Embryonic facial prominence (tissue), 1 donor: ENCODE measurements at regions not wholly inside any gene's neighbourhood (a gene's known extent, or its start where the extent isn't known, plus 50 kb on each side); places are given as distances from the start of the nearest gene placed in this dataset.

Source experiments
- DNase-seq: peaks from one replicate; pipeline ENCODE4 v3.0.0-alpha.2; 2016; ENCODE audit errors: extremely low spot score

DNA sequence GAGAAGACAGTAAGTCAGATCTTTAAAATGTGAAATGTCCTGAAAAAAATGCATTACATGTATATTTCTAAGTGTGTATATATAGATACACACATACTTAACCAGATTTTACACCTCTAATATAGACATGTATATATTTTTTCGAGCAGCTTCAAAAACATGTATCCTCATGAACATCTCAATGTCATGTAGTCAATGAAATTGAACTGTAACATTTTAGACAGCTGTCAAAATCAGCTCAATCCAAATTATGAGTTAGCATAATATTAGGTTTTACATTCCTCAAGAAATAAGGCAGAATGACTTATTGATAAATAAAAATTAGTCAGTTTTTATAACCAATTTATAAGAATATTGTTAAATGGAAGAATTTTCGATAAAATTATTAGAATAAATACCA, 665.7 kb downstream of the BRINP3 start:
- DNase-seq = no peak

DNA sequence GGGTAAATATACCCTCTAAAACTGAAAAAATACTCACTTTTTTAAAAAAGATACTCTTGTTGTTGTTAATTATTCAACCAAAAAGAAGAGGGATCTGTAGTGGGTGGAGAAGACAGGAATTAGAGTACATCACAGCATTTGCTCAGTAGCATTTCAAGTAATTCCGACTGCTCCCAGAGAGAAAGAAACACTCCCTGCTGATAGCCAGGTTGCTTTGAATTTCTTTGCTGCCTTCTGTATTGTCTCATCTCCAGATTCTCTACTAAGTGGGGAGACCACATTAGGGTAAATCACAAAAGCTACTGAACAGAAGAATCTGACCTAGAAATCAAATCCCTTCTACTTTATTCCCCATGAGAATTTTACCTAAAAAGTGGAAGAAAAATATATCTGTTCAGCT, 661.1 kb downstream of the BRINP3 start:
- DNase-seq = no peak

DNA sequence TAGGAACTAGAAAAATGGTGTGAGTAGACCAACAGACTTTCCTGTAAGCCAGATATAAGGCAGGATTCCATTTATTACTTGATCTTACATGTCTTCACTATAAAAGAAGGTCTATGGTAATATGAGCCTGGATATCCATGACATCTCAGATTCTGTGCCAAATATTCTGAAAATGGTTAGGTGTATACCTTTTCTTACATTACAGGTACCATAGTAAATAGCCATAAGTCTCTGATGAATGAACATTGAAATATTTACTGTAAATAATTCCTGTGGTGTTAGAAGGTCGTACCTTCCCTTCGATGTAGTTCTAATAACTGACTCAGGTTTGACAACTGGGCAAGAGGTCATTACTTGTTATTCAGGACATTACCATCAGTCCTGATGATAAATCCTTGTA, 657.9 kb downstream of the BRINP3 start:
- DNase-seq = no peak

DNA sequence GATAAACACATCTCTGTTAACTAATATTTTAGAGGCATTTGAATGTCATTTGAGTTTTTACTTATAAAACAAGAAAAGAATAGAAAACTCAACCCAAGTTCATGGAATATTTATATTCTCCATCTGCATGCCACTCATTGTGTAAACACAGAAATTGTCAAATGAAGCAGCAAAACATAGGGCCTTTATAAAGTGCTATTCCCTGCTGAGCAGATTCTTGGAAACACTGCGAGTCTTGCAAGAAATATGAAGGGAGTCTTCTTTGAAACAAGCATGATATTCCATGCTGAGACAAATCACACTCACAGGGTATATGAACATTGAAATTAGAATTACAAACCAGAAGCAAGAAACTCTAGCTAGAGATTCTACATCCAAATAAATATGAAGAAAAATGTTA, 655.8 kb downstream of the BRINP3 start:
- DNase-seq = no peak

DNA sequence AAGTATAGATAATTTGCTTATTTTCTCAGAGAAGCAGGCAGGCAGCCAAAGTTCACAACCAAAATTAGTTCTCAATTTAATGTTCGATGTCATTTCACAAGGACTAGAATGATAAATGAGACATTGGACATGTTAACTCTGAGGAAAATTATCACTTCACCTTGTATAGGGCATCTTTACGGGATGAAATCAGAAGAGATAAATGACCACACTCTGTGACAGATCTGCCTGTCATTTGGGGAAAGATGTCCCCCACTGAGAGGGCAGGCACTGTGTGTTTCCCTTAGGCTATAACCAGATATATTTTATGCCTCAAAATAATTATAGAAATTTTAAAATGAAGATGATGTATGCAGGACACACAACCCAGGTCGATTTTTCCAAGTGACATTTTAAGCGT, 642.9 kb downstream of the BRINP3 start:
- no peak for DNase-seq

DNA sequence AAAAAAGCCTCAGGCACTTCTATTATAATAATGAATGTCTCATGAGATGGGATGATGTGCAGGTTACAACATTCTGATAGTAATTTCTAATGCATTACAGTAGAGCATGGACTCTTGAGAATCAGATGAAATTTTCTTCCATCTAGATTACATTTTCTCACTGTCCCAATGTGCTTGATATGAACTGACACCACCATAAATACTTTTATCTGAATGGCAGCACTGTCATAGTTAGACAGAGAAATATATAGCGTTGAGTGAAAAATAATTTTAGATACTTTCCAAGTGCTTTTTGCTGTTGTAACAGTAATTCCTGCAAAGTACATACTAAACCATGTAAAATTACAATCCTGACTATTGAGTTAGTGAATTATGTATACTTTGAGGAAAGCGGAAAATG, 630.1 kb downstream of the BRINP3 start:
- no peak for DNase-seq

DNA sequence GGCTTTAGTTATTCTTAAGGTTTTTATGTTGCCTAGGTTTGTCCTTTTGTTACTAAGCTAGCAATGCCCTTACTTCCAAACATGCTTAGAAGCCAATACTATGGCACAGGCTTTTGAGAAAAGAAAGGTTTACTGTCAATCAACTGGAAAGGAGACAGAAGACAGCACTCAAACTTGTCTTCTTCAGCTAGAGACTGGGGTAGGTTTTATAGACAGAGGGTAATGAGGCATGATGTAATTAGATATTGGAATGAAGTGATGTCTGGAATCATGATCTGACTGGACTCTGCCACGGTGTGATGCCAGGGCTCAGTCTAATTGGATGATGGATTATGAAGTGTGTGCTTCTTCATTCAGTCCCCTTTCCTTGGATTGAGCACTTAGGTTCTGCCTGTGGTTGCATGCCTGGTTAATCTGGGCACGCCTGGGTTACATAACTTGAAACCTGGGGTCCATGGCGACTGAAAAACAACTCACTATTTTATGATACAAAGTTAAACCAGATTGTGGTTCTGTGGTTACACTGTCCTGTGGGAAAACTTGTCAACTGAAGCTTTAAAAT, 625.8 kb downstream of the BRINP3 start:
- no peak for DNase-seq

DNA sequence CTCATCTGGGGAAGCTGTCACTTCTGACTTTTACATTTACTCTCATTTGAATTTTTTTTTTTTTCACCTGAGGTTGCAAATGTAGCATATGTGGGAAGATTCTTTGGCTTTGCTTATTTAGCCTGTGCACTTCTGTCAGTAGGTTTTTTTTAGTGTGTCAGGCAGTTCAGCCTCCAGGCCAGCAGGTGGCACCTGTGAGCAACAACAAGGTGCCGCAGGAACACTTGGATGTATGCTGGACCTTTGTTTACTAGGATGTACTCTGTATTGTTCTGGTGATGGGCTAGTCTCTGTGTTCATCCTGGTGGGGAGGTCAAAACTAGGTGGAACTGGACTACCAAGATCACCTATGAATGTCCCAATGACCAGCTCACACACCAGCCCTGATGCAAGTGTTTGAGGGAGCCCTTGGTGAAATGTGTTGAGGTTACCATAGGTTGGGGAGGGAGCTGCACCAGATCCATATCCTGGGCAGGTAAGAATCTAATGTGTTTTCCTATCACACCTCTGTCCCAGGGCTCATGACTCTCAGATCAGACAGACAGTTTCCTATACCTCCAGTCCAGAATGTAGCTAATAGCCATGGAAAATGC, 618.2 kb downstream of the BRINP3 start:
- DNase-seq = no peak

DNA sequence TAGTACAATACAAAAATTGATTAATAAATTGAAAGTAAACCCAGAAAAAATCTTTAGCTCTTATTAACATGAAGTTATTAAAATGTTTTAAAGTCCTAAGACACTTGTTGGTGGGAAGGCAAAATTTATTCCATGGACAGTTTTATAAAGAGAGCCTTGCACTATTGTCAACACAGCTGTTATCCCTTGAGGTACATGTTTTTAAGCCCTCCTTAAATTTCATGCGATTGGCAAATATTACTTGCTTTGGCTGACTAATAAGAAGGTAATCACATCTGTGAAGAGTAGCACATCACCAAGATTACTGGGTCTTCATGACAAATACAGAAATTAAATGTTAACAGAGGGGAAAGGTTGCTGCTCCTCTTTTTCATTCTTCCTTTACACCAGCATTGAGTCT, 611.1 kb downstream of the BRINP3 start:
- DNase-seq = no peak

DNA sequence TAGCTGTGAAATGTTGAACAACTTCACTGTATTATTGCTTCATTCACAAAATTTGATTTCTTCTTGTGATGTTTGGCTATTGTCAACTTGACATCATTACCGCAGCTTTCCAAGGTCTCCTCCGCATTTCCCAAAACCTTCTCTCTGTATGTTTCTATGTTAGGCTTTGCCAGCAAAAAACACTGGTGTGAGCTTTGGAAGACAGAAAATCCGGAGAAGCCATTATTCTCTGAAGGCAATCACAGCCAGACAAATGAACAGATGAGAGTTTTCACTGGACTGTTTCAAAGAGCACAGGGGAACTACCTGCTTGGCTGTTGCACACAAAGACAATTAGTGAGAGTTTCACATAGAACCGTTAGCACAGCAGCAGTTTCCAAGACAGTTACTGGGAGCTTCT, 609.6 kb downstream of the BRINP3 start:
- no peak for DNase-seq

DNA sequence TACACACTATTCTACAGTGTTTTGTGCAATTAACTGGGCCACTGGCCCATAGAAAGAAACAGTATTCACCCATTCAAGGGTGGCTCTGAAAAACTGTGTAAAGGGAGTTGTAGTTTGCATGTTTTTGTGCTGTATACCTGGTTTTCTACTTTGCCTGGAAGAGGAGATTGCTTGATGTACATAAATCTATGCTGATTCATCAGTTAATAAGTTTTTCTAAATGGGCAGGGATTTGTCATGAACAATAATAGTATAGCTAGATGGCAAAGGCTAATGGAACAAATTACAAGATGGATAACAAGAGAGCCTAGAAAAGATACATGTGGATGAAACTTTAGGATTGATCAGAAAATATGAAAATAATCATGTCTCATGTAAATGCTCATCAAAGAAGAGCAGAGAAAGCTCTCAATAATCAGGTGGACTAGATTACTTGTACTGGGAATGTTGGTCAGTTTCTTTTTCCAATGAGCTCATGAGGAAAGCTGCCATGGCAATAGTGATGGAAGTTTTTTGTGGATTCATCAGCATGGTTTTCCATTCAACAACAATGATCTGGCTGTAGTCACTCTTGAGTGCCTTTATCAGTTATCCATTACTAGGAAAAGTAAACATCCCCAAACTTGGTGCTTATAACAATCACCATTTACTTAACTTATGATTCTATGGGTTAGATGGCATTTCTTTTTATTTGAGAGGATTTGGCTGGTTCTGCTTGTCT, 602.8 kb downstream of the BRINP3 start:
- DNase-seq = no peak

DNA sequence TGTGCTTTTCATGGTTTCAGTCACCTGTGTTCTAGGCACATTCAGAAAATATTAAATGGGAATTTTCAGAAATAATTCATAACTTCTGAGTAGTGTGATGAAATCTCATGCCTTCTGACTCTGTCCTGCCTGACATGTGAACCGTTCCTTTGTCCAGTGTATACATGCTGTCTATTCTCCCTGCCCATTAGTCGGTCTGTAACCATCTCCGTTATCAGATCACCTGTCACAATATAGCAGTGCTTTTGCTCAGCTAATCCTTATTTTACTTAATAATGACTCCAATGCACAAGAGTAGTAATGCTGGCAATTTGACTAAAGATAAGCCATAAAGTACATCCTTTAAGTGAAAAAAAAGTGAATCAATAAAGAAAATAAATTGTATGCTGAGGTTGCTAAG, 597.5 kb downstream of the BRINP3 start:
- DNase-seq = no peak

DNA sequence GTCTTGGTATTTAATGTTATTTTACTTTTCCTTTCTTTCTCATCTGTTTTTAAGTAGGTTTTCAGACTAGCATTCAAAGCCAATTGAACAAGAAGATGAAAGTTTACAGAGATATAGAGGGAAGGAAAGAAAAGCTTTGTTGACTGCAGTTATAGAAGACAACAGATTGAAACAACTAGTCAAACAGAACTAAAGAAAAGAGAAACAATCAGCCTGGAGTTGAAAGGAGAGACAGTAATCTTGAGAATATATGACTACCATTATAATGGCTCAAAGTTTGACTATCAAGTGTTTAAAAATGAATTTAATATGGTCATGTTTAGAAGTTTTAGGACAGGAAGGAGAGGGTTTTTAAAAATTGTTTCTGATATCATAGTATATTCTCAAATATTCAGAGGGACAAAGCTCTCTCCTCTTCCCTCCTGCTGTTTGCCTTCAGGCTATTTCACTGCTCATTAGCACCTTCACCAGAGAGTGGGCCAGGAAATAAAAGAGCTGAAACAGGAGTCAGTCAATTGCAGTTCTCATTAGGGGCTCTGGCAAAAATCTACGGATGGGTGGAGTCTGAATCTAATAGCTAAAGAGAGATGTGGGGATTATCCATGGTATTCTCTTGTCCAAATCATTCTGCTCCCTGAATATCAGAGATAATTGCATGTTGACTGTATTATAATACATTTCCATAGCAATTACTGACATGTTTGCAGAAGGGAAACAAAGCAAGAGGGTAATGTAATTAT, 577.8 kb downstream of the BRINP3 start:
- no peak for DNase-seq

DNA sequence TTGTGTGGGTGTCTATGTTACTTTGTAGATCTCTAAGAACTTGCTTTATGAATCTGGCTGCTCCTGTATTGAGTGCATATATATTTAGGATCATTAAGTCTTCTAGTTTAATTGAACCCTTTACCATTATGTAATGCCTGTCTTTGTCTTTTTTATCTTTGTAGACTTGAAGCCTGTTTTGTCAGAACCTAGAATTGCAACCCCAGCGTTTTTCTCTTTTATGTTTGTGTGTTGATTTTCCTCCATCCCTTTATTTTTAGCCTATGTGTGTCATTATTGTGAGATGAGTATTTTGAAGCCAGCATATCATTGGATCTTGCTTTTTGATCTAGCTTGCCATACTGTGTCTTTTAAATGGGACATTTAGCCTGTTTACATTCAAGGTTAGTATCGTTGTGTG, 573.2 kb downstream of the BRINP3 start:
- no peak for DNase-seq

DNA sequence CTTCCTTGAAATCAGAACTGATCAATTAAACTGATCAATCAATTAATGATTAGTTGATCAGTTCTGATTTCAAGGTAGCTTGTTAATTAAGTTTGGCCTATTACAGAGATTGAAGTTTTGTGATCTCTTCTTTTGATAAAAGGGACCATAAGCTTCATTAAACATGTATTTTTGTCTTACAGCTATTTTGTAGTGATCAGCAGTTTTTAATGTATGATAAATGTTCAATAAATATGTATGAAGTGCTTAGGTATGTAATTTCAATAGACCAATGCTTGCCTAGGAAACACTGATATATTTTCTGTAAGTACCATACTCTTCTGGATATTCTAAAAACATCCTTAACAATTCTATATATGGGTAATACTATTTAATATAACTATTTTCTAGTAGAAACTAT, 569.6 kb downstream of the BRINP3 start:
- DNase-seq = no peak

DNA sequence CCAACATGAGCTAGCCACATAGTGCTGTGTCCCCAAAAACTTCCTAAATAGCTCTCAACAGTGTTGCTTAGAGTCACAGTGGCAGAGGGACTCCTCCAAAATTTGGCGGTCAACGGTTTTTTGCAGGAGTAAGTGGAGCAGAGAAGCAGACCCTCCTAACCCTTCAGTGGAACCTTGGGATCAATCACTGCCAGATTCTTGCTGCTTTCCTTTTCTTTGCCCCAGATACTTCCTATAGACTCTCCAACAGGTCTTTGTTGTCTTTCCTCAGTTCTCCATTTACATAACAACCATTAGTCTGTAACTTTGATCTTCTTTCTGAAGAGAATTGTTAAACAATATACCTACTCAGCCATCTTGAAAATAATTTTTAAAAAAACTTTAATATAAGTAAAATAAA, 556.1 kb downstream of the BRINP3 start:
- no peak for DNase-seq

DNA sequence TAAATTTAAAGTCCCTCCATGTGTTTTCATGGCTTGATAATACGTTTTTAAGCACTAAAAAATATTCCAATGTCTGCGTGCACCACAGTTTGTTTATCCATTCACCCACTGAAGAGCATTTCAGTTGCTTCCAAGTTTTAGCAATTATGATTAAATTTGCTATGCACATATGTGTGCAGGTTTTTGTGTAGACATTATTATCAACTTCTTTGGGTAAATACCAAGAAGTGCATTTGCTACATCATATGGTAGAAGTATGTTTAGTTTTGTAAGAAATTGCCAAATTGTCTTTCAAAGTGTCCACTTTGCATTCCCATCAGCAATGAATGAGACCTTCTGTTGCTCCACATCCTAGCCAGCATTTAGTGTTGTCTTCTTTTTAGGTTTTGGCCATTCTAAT, 550.0 kb downstream of the BRINP3 start:
- no peak for DNase-seq

DNA sequence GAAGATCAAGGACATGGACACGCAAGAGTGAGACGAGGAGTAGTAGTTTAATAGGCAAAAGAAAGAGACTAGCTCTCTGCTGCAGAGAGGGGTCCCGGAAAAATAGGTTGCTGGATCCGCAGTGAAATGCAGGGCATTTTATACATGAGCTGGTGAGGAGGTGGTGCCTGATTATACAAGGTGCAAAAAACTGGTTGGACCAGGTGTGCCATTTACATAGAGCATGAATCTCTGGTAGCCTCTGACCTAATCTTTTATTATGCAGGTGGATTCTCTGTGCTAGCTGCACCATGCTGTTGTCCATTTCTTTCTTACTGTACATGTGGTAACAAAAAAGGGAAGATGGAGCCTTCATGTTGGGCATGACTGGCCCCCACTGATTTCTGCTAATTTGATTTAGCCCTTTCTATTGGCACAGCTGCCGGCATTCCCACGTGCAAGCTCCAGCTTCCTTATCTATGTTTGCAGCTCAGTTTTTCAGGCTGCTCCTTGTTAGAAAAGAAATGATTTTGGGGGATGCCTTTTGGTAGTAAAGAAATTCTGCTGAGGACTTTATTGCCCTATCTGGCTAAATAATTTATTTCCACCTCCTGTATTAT, 548.1 kb downstream of the BRINP3 start:
- DNase-seq = no peak

DNA sequence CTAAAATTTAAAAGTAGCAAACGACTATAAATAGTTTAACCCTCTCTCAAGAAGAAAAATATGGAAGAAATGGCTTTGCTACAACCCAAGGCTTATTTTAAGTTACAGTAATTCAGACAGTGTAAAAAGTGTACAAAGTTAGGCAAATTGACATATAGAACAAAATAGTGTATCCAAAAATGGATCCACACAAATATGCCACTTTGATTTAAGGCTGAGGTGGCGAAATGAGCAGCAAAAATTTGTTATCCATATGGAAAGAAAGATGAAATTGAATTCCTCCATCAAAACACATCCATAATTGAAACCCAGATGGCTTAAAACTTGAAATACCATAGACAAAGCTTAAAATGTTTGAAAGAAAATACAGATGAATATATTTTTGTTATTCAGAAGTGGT, 540.8 kb downstream of the BRINP3 start:
- no peak for DNase-seq

DNA sequence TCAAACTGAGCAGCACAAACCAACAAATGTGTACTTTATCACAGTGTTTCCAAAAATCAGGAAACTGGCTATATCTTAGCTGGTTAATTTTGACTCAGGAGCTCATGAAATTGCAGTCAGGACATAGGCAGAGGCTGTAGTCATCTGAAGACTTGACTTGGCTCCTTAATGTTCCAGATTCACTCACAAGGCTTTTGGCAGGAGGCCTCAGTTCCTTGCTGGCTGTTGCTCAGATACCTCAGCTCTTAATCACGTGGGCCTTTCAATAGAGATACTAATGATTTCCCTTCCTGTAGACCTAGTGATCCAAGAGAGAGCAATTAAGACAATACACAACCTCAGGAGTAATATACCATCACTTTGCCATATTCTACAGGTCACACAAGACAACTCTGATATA, 537.7 kb downstream of the BRINP3 start:
- no peak for DNase-seq

DNA sequence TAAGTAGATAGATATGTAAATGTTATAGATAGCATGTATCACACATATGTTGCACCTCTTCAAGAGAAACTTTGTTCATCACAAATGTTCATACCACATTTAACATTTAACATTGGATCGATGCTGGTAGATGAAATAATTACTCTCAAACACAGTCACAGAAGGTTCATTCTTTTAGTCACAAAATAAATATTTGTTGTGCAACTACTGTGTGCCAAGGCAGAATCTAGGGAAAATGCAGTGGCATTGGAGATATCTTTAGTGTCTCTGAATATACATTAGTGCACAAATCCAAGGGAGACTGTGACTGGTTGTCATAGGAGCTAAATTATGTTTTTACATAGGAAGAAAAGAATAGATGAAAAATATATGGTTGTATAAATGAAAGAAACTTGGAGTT, 535.7 kb downstream of the BRINP3 start:
- no peak for DNase-seq

DNA sequence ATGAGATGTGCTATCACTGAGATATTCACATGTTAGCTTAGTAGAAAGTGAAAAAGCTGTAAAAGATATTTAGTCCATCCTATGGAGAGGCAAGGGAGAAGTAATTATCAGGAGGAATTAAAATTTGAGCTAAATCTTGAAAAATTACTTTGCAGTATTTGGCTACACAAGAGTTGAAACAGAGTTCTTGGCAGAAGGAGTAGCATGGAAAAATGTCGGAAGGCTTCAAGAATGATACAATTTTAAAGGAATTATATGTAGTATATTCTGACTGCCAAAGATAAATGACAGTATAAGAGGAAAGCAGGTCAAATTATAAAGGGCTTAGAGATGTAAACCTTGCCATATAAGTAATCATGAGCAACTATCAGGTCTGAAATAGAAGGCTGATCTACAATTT, 518.9 kb downstream of the BRINP3 start:
- DNase-seq = no peak

DNA sequence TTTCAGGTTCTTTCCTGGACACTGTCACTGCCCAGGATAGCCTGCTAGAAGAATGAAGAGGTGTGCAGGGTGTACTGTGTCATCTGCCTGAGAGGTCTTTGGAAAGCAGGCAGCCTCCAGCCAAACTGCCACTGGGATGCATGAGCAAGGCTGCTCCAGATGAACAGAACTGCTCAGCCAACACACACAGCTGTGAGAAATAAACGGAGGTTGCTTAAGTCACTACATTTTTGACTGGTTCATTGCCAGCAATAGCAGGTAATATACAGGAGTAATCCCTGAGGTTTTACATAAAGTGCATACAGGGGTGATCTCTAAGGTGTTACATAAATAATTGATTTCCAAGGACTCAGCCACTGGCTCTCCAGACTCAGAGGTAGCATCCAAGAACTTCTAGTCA, 516.9 kb downstream of the BRINP3 start:
- no peak for DNase-seq
